H9 (cell line): ENCODE measurements at regions not wholly inside any gene's neighbourhood (a gene's known extent, or its start where the extent isn't known, plus 50 kb on each side); places are given as distances from the start of the nearest gene placed in this dataset.

Source experiments
- DNase-seq: peaks from one replicate; pipeline ENCODE4 v3.0.0-alpha.2; 2017
- H2AFZ ChIP-seq: one replicate; pipeline ENCODE4 v1.6.1; 2013; ENCODE audit warnings: mild to moderate bottlenecking, low read length, control low read depth, moderate library complexity
- H2AK5ac ChIP-seq: 2 replicates; pipeline ENCODE4 v1.6.1; 2013; ENCODE audit warnings: low read length, control low read depth, mixed read lengths; ENCODE audit not compliant: insufficient read length
- H2BK120ac ChIP-seq: one replicate; pipeline ENCODE4 v1.6.1; 2013; ENCODE audit warnings: low read depth, mild to moderate bottlenecking, low read length, control low read depth, inconsistent platforms; ENCODE audit not compliant: poor library complexity, severe bottlenecking
- H2BK12ac ChIP-seq: 2 replicates; pipeline ENCODE4 v1.6.1; 2013; ENCODE audit warnings: low read length, control low read depth, mixed read lengths, low read depth; ENCODE audit not compliant: insufficient read length
- H2BK15ac ChIP-seq: 2 replicates; pipeline ENCODE4 v1.6.1; 2013; ENCODE audit warnings: low read depth, low read length, control low read depth
- H2BK20ac ChIP-seq: one replicate; pipeline ENCODE4 v1.6.1; 2013; ENCODE audit warnings: low read depth, mild to moderate bottlenecking, low read length, control low read depth, inconsistent platforms; ENCODE audit not compliant: poor library complexity, severe bottlenecking
- H2BK5ac ChIP-seq: 2 replicates; pipeline ENCODE4 v1.6.1; 2013; ENCODE audit warnings: low read length, control low read depth, mixed read lengths; ENCODE audit not compliant: insufficient read length
- H3K14ac ChIP-seq: 2 replicates; pipeline ENCODE4 v1.6.1; 2013; ENCODE audit warnings: low read length, control low read depth; ENCODE audit not compliant: insufficient read depth
- H3K18ac ChIP-seq: 2 replicates; pipeline ENCODE4 v1.6.1; 2013; ENCODE audit warnings: low read depth, mild to moderate bottlenecking, mixed read lengths, low read length, control low read depth; ENCODE audit not compliant: insufficient read length
- H3K23ac ChIP-seq: 2 replicates; pipeline ENCODE4 v1.6.1; 2013; ENCODE audit warnings: low read length, control low read depth, mixed read lengths, low read depth; ENCODE audit not compliant: insufficient read length
- H3K23me2 ChIP-seq: 2 replicates; pipeline ENCODE4 v1.6.1; 2013; ENCODE audit warnings: low read depth, mild to moderate bottlenecking, mixed read lengths, low read length, control low read depth; ENCODE audit not compliant: insufficient read length, poor library complexity, severe bottlenecking
- H3K27ac ChIP-seq: 2 replicates; pipeline ENCODE4 v1.5.1; 2013; ENCODE audit warnings: low read length, control low read depth, mixed read lengths, low read depth; ENCODE audit not compliant: insufficient read length
- H3K27me3 ChIP-seq: 2 replicates; pipeline ENCODE4 v1.6.1; 2013; ENCODE audit warnings: low read length, control low read depth, inconsistent platforms; ENCODE audit not compliant: insufficient read depth
- H3K4ac ChIP-seq: 2 replicates; pipeline ENCODE4 v1.6.1; 2013; ENCODE audit warnings: low read depth, mild to moderate bottlenecking, control low read depth, inconsistent platforms, low read length, moderate library complexity
- H3K4me1 ChIP-seq: 2 replicates; pipeline ENCODE4 v1.6.1; 2013; ENCODE audit warnings: low read length, control low read depth, inconsistent platforms; ENCODE audit not compliant: insufficient read depth
- H3K4me2 ChIP-seq: 2 replicates; pipeline ENCODE4 v1.6.1; 2013; ENCODE audit warnings: low read length, control low read depth, mixed read lengths; ENCODE audit not compliant: insufficient read length, insufficient read depth
- H3K56ac ChIP-seq: 2 replicates; pipeline ENCODE4 v1.6.1; 2013; ENCODE audit warnings: low read depth, mild to moderate bottlenecking, mixed read lengths, low read length, control low read depth; ENCODE audit not compliant: insufficient read length
- H3K79me1 ChIP-seq: 2 replicates; pipeline ENCODE4 v1.6.1; 2013; ENCODE audit warnings: low read depth, mild to moderate bottlenecking, moderate library complexity, low read length, control low read depth, inconsistent platforms; ENCODE audit not compliant: insufficient read depth, poor library complexity, severe bottlenecking
- H3K79me2 ChIP-seq: 2 replicates; pipeline ENCODE4 v1.6.1; 2013; ENCODE audit warnings: low read length, control low read depth, inconsistent platforms; ENCODE audit not compliant: insufficient read depth
- H3K9ac ChIP-seq: 2 replicates; pipeline ENCODE4 v1.6.1; 2013; ENCODE audit warnings: low read length, control low read depth, mixed read lengths; ENCODE audit not compliant: insufficient read length; ENCODE audit errors: extremely low read depth
- H3K9me3 ChIP-seq: one replicate; pipeline ENCODE4 v1.6.1; 2013; ENCODE audit warnings: low read depth, low read length, inconsistent platforms; ENCODE audit not compliant: control insufficient read depth
- H3T11ph ChIP-seq: one replicate; pipeline ENCODE4 v1.6.1; 2013; ENCODE audit warnings: mild to moderate bottlenecking, low read length, control low read depth, inconsistent platforms
- H4K20me1 ChIP-seq: one replicate; pipeline ENCODE4 v1.6.1; 2013; ENCODE audit not compliant: control insufficient read depth, insufficient read length, insufficient read depth
- H4K5ac ChIP-seq: 2 replicates; pipeline ENCODE4 v1.6.1; 2013; ENCODE audit warnings: low read depth, mild to moderate bottlenecking, mixed read lengths, low read length, control low read depth; ENCODE audit not compliant: insufficient read length
- H4K8ac ChIP-seq: replicated peaks from 2 replicates; pipeline ENCODE4 v1.6.1; 2013; ENCODE audit warnings: low read length, control low read depth, mixed read lengths, low read depth; ENCODE audit not compliant: insufficient read length
- H4K91ac ChIP-seq: 2 replicates; pipeline ENCODE4 v1.6.1; 2013; ENCODE audit warnings: low read depth, mild to moderate bottlenecking, moderate library complexity, mixed read lengths, low read length, control low read depth; ENCODE audit not compliant: insufficient read length
- H3K27ac Mint-ChIP-seq, 3 experiments: 2 replicates in 2 of 3; 3 replicates in 1 of 3; pipeline ENCODE4 v1.8.0; 2020 to 2021; ENCODE audit warnings: mixed read lengths in 3 of 3, mild to moderate bottlenecking in 1 of 3, moderate library complexity in 1 of 3
- H3K27me3 Mint-ChIP-seq: 2 replicates; pipeline ENCODE4 v1.8.0; 2021; ENCODE audit warnings: low read depth, mild to moderate bottlenecking, moderate library complexity, mixed read lengths
- H3K36me3 Mint-ChIP-seq, 3 experiments: 2 replicates in 2 of 3; 3 replicates in 1 of 3; pipeline ENCODE4 v1.8.0; 2020 to 2021; ENCODE audit warnings: low read depth in 3 of 3, mixed read lengths in 3 of 3; ENCODE audit not compliant: insufficient read depth in 1 of 3
- H3K4me1 Mint-ChIP-seq, 2 experiments: 2 replicates each; pipeline ENCODE4 v1.8.0; 2020; ENCODE audit warnings: mixed read lengths in 2 of 2
- H3K4me3 Mint-ChIP-seq, 2 experiments: 2 replicates in 1 of 2; 3 replicates in 1 of 2; pipeline ENCODE4 v1.8.0; 2020 to 2021; ENCODE audit warnings: mild to moderate bottlenecking in 2 of 2, mixed read lengths in 2 of 2, moderate library complexity in 1 of 2
- H3K9me3 Mint-ChIP-seq, 2 experiments: 2 replicates in 1 of 2; 3 replicates in 1 of 2; pipeline ENCODE4 v1.8.0; 2020; ENCODE audit warnings: mild to moderate bottlenecking in 2 of 2, mixed read lengths in 2 of 2, moderate library complexity in 1 of 2
- WGBS: extraction: QIAGEN DNeasy Blood & Tissue Kit; methylation state at CpG from one replicate; pipeline ENCODE4 v1.1.7; 2013; ENCODE audit warnings: missing lambda C conversion rate, low lambda C conversion rate, mixed read lengths; ENCODE audit not compliant: insufficient read length; ENCODE audit errors: extremely low coverage; 5-methylcytosine and 5-hydroxymethylcytosine counted together
- TF ChIP-seq, protein P1 (sequence below): fragments of 200-600 bp; sonication (generic); conservative IDR thresholded peaks from 3 replicates; pipeline ENCODE4 v1.8.0; 2021; ENCODE audit warnings: antibody characterized with exemption, mild to moderate bottlenecking

DNA sequence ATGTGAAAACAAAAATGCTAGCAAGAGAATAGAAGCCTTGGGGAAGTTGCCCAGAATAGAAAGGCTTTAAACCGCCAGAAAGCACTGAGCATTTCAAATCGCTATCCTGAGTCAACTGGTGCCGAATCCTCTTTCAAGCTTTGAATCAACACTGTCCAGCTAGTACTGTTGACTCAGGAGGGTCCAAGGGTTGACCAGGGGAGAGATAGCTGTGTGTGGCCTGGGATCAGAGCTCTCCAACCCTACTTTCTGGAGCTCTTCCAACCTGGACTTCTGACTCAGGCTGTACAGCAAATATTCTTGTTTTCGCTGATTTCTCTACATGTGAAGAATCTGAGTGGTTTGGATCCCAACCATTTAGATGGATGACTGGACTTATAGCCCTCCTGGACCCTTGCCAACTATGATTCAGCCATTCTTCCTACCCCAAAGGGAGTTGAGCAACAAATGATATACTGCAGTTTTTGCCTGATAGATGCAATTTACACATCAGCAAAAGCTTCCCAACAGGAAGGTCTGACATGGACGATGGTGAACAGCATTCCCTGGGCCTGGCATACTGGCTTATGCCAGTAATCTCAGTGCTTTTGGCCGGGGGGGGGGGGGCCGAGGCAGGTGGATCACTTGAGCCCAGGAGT is 154.0 kb upstream of the SDK2 start:
- Histone ChIP-seq H4K20me1 (no peaks in the 10 kb centered on the region), H3T11ph (no peak overlapping the region), H2BK12ac (no peak overlapping the region), H2BK20ac (no peak overlapping the region), H2BK15ac (no peak overlapping the region), H4K8ac (no peak overlapping the region), H3K4me1 (peaks cover 3% of the 10 kb centered on the region; the same call in 1 of the 2 replicates), H3K14ac (no peak overlapping the region), H3K27ac (no peak overlapping the region), H3K4me2 (no peak overlapping the region), H2BK120ac (no peak overlapping the region), H2AFZ (no peak overlapping the region), H2AK5ac (no peak overlapping the region), H3K27me3 (no peaks in the 10 kb centered on the region), H2BK5ac (no peak overlapping the region), H3K79me2 (no peaks in the 10 kb centered on the region), H3K18ac (no peak overlapping the region), H3K9me3 (no peaks in the 10 kb centered on the region), H3K79me1 (no peaks in the 10 kb centered on the region), H4K91ac (no peak overlapping the region), H3K56ac (no peak overlapping the region), H4K5ac (no peak overlapping the region), H3K23ac (no peak overlapping the region), H3K23me2 (no peaks in the 10 kb centered on the region), H3K9ac (no peak overlapping the region), H3K4ac (no peak overlapping the region)
- H3K9me3 Mint-ChIP-seq = no peaks in the 10 kb centered on the region; a peak in 2 of 5 replicates
- H3K4me1 Mint-ChIP-seq = peaks cover 11% of the 10 kb centered on the region in 2 experiments
- DNase-seq = no peak
- WGBS = no CpG with 5 or more reads among the region's 7 CpGs
- H3K36me3 Mint-ChIP-seq = no peaks in the 10 kb centered on the region
- TF ChIP-seq, protein P1, sequence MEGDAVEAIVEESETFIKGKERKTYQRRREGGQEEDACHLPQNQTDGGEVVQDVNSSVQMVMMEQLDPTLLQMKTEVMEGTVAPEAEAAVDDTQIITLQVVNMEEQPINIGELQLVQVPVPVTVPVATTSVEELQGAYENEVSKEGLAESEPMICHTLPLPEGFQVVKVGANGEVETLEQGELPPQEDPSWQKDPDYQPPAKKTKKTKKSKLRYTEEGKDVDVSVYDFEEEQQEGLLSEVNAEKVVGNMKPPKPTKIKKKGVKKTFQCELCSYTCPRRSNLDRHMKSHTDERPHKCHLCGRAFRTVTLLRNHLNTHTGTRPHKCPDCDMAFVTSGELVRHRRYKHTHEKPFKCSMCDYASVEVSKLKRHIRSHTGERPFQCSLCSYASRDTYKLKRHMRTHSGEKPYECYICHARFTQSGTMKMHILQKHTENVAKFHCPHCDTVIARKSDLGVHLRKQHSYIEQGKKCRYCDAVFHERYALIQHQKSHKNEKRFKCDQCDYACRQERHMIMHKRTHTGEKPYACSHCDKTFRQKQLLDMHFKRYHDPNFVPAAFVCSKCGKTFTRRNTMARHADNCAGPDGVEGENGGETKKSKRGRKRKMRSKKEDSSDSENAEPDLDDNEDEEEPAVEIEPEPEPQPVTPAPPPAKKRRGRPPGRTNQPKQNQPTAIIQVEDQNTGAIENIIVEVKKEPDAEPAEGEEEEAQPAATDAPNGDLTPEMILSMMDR = no peak
- no peak overlapping the region for H3K4me3 Mint-ChIP-seq
- H3K27ac Mint-ChIP-seq = no peak overlapping the region
- H3K27me3 Mint-ChIP-seq = peaks cover 23% of the 10 kb centered on the region
